Activated CD4-positive, alpha-beta T cell treated with anti-CD3 and anti-CD28 coated beads for 36 hours (primary cell): ENCODE measurements at regions not wholly inside any gene's neighbourhood (a gene's known extent, or its start where the extent isn't known, plus 50 kb on each side); places are given as distances from the start of the nearest gene placed in this dataset.

Source experiments
- ATAC-seq: fragments of 200-7000 bp; cut with Tn5 transposase; one replicate; pipeline ENCODE4 v1.10.0; 2021; ENCODE audit warnings: mild to moderate bottlenecking, moderate library complexity
- CTCF ChIA-PET: fragments of 350-600 bp; sonication (Branson Sonifier 250); formaldehyde crosslinking; loops from one replicate; lab custom pipeline; 2021; ENCODE audit warnings: antibody characterized with exemption; lab: Charles Lee
- POLR2A ChIA-PET: fragments of 350-600 bp; sonication (Branson Sonifier 250); formaldehyde crosslinking; loops from one replicate; lab custom pipeline; 2021; ENCODE audit warnings: antibody characterized with exemption, inconsistent platforms; lab: Charles Lee
- DNase-seq: peaks from one replicate; pipeline ENCODE4 v3.0.0-alpha.2; 2020
- H3K27ac Mint-ChIP-seq: one replicate; pipeline ENCODE4 v1.8.0; 2021; ENCODE audit warnings: mixed read lengths
- H3K27me3 Mint-ChIP-seq: one replicate; pipeline ENCODE4 v1.8.0; 2021; ENCODE audit warnings: mixed read lengths
- H3K36me3 Mint-ChIP-seq: one replicate; pipeline ENCODE4 v1.8.0; 2021; ENCODE audit warnings: low read depth, mixed read lengths
- H3K4me1 Mint-ChIP-seq: one replicate; pipeline ENCODE4 v1.8.0; 2021; ENCODE audit warnings: mixed read lengths
- H3K4me3 Mint-ChIP-seq: one replicate; pipeline ENCODE4 v1.8.0; 2021; ENCODE audit warnings: mild to moderate bottlenecking, moderate library complexity, mixed read lengths
- H3K9me3 Mint-ChIP-seq: one replicate; pipeline ENCODE4 v1.8.0; 2021; ENCODE audit warnings: low read depth, mixed read lengths
- intact Hi-C, 2 experiments: fragments of 100-400 bp; cut with DNase I in 1 of 2; cut with micrococcal nuclease in 1 of 2; formaldehyde crosslinking; loops; one replicate each; pipeline versions ENCODE4 v1.14.2 to v1.15.1; 2022 to 2024; cut with DNase I, micrococcal nuclease

GRCh38 chr14:71662291-71662790 is 269.9 kb upstream of the RGS6 start:
- DNase-seq: no peak
- H3K27me3 Mint-ChIP-seq: no peaks in the 10 kb centered on the region
- ATAC-seq: no peak
- ChIA-PET POLR2A (interaction anchor here (0.6 kb wide), 2 partner anchors 8 to 1128 kb away, joined by 3 to 4 read pairs; no protein-coding TSS in a partner anchor), CTCF (no interaction called here)
- peaks cover 31% of the 10 kb centered on the region for H3K36me3 Mint-ChIP-seq
- no peak overlapping the region for H3K27ac Mint-ChIP-seq
- H3K4me1 Mint-ChIP-seq: peaks cover 15% of the 10 kb centered on the region
- intact Hi-C loops: no loop called here
- H3K4me3 Mint-ChIP-seq: no peak overlapping the region
- H3K9me3 Mint-ChIP-seq: no peaks in the 10 kb centered on the region

DNA sequence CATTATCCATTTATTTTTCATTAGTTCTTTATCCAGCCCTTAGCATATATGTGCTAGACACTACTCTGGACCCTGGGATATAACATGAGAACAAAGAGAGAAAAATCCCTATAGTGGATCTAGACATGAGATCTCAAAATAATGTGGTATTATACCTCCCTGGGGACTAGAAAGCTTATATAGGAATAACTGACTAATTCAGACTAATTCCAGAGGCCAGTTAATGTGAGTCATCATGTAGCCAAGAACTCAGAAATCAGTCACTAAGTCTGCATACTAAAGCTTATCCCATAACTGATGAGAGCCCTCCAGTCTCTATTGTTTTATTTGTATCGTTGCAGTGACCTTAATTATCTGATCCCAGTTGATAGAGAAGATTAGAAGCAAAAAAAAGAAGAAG is 267.1 kb upstream of the RGS6 start:
- POLR2A ChIA-PET: no interaction called here
- H3K27ac Mint-ChIP-seq: no peak overlapping the region
- no peaks in the 10 kb centered on the region for H3K27me3 Mint-ChIP-seq
- DNase-seq: no peak
- CTCF ChIA-PET: interaction anchor here (0.5 kb wide), 1 partner anchor 16 kb away, joined by 3 read pairs; no protein-coding TSS in a partner anchor
- H3K4me3 Mint-ChIP-seq: no peak overlapping the region
- peaks cover 25% of the 10 kb centered on the region for H3K36me3 Mint-ChIP-seq
- H3K9me3 Mint-ChIP-seq: no peaks in the 10 kb centered on the region
- H3K4me1 Mint-ChIP-seq: peaks cover 3% of the 10 kb centered on the region
- intact Hi-C loops: no loop called here
- ATAC-seq: no peak

DNA sequence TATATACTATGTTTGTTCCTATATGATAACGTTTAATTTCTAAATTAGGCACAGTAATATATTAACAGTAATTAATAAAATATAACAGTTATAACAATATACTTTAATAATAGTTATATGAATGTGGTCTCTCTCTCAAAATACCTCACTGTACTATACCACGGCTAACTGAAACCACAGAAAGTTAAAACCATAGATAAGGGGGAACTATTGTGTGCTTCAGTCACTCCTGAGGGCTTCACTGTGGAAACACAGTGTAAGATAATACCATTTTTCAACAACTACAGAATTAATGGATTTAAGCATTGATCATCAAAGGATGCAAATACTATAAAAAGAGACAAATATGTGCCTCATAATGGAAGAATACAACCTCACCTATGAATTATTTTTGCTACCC is 266.4 kb upstream of the RGS6 start:
- ChIA-PET CTCF (interaction anchor here (0.5 kb wide), 1 partner anchor 17 kb away, joined by 3 read pairs; no protein-coding TSS in a partner anchor), POLR2A (no interaction called here)
- intact Hi-C loops: no loop called here
- DNase-seq: no peak
- Mint-ChIP-seq H3K4me3 (no peak overlapping the region), H3K27ac (no peak overlapping the region), H3K9me3 (no peaks in the 10 kb centered on the region), H3K4me1 (peaks cover 4% of the 10 kb centered on the region), H3K27me3 (no peaks in the 10 kb centered on the region), H3K36me3 (peaks cover 23% of the 10 kb centered on the region)
- ATAC-seq: no peak

GRCh38 chr14:71666571-71667145 is 265.6 kb upstream of the RGS6 start:
- Mint-ChIP-seq H3K36me3 (peaks cover 28% of the 10 kb centered on the region), H3K27me3 (no peaks in the 10 kb centered on the region), H3K9me3 (no peaks in the 10 kb centered on the region), H3K4me1 (peaks cover 13% of the 10 kb centered on the region), H3K4me3 (no peak overlapping the region), H3K27ac (no peak overlapping the region)
- DNase-seq (no peak), ATAC-seq (no peak)
- ChIA-PET CTCF (interaction anchor here (0.9 kb wide), 1 partner anchor 532 kb away, joined by 3 read pairs; no protein-coding TSS in a partner anchor), POLR2A (interaction anchor here (0.5 kb wide), 1 partner anchor 110 kb away, joined by 3 read pairs; no protein-coding TSS in a partner anchor)
- intact Hi-C loops: no loop called here

- POLR2A ChIA-PET: no interaction called here
- Mint-ChIP-seq H3K4me3 (no peak overlapping the region), H3K27me3 (no peaks in the 10 kb centered on the region), H3K36me3 (peaks cover 35% of the 10 kb centered on the region), H3K9me3 (no peaks in the 10 kb centered on the region), H3K4me1 (peaks cover 13% of the 10 kb centered on the region), H3K27ac (no peak overlapping the region)
- no peak for DNase-seq
- CTCF ChIA-PET: interaction anchor here (0.6 kb wide), 1 partner anchor 460 kb away, joined by 3 read pairs; no protein-coding TSS in a partner anchor
- intact Hi-C loops: no loop called here
- ATAC-seq: no peak
These were observed 263.9 kb upstream of the RGS6 start for GRCh38 chr14:71668186-71668912.

- Mint-ChIP-seq H3K4me3 (no peak overlapping the region), H3K27ac (no peak overlapping the region), H3K9me3 (peaks cover 3% of the 10 kb centered on the region), H3K27me3 (no peaks in the 10 kb centered on the region), H3K36me3 (peaks cover 48% of the 10 kb centered on the region), H3K4me1 (peaks cover 13% of the 10 kb centered on the region)
- intact Hi-C loops: no loop called here
- ATAC-seq (no peak), DNase-seq (no peak)
- CTCF ChIA-PET: no interaction called here
- POLR2A ChIA-PET: no interaction called here
These were observed 259.6 kb upstream of the RGS6 start for GRCh38 chr14:71672596-71672995.

DNA sequence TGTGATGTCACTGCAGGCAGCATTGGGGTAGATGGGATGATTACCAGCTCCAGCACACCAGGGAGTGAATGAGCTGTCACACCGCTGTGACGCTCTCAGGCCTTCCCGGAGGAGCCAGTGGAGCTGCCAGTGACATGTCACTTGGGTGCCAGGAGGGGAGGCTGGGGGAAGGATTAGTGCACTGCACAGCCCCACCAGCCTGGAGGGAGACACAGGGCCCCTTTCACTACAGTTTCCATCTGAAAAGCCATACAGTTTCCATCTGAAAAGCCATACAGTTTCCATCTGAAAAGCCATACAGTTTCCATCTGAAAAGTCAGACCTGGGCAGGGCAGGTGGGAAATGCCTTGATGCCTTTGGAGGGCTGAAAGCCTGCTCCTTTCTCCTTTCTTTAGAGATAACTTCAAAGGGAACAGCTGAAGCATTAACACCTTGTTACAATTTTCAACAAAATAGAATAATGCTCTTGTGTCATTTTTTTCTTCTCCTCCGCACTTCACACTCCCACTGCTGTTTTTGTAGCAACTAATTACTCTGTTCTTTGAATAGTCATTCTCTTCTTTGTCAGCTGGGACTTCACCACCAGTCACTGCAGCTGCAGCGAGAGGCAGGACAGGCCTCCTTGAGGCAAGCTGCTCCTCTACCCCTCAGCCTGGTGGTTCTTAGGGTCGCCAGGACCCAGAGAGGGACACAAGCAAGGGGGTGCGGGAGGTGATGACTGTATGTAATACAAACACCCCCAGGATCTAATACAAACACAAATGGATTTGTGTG is 256.9 kb upstream of the RGS6 start:
- DNase-seq: peak; percentile 10
- peak overlapping the region; percentile 15 for H3K27ac Mint-ChIP-seq
- no peak overlapping the region for H3K4me3 Mint-ChIP-seq
- H3K4me1 Mint-ChIP-seq: peaks cover 13% of the 10 kb centered on the region
- ChIA-PET CTCF (interaction anchor here (0.6 to 0.9 kb wide), 3 partner anchors 11 to 167 kb away, joined by 3 to 4 read pairs (median 4); no protein-coding TSS in a partner anchor), POLR2A (no interaction called here)
- peaks cover 56% of the 10 kb centered on the region for H3K36me3 Mint-ChIP-seq
- no peak for ATAC-seq
- peaks cover 3% of the 10 kb centered on the region for H3K9me3 Mint-ChIP-seq
- no peaks in the 10 kb centered on the region for H3K27me3 Mint-ChIP-seq
- intact Hi-C loops: no loop called here

DNA sequence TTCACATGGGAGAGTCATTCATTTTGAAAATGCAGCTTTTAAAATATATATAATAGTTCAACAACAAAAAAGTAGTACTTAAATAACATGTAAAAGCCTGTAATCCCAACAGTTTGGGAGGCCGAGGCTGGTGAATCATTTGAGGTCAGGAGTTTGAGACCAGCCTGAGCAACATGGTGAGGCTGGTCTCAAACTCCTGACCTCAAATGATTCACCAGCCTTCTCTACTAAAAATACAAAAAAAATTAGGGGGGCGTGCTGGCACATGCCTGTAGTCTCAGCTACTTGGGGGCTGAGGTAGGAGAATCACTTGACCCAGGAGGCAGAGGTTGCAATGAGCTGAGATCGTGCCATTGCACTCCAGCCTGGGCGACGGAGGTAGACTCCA is 256.3 kb upstream of the RGS6 start:
- ATAC-seq (no peak), DNase-seq (no peak)
- ChIA-PET CTCF (interaction anchor here (0.8 to 0.9 kb wide), 2 partner anchors 36 to 168 kb away, joined by 3 to 4 read pairs; no protein-coding TSS in a partner anchor), POLR2A (no interaction called here)
- Mint-ChIP-seq H3K27ac (no peak overlapping the region), H3K9me3 (peaks cover 3% of the 10 kb centered on the region), H3K27me3 (no peaks in the 10 kb centered on the region), H3K4me1 (peaks cover 11% of the 10 kb centered on the region), H3K36me3 (peaks cover 56% of the 10 kb centered on the region), H3K4me3 (no peak overlapping the region)
- intact Hi-C loops: no loop called here

DNA sequence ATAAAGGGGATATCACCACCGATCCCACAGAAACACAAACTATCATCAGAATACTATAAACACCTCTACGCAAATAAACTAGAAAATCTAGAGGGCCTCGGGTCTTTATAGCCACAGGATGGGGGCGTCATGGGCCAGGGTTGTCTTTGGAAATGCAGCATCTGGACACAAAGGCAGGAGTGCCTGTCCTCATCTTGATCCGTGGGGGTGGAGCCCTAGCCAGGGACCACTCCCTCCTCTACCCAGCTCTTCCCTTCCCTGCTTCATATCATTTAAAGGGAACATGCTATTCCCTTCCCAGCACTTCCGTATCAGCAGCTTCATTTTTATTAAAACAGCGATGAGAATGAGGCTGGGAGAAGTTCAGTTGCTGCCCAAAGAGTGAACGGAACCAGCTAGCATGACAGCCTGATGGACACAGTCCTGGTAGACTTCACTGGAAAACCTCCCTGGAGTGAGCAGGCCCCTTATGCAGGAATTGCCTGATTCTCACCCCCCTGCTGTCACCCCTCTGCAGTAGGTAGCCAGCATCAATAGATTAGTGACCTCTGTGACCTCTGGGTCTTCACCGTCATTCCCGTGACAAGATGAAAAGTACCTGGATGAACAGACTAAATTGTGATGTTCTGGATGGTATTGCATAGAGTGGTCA is 251.4 kb upstream of the RGS6 start:
- ChIA-PET CTCF (no interaction called here), POLR2A (interaction anchor here (0.6 kb wide), 1 partner anchor 135 kb away, joined by 3 read pairs; no protein-coding TSS in a partner anchor)
- intact Hi-C loops: no loop called here
- no peak overlapping the region for H3K4me3 Mint-ChIP-seq
- no peak overlapping the region for H3K27ac Mint-ChIP-seq
- peaks cover 35% of the 10 kb centered on the region for H3K36me3 Mint-ChIP-seq
- DNase-seq (no peak), ATAC-seq (no peak)
- H3K9me3 Mint-ChIP-seq: peaks cover 3% of the 10 kb centered on the region
- H3K4me1 Mint-ChIP-seq: no peaks in the 10 kb centered on the region
- no peaks in the 10 kb centered on the region for H3K27me3 Mint-ChIP-seq

DNA sequence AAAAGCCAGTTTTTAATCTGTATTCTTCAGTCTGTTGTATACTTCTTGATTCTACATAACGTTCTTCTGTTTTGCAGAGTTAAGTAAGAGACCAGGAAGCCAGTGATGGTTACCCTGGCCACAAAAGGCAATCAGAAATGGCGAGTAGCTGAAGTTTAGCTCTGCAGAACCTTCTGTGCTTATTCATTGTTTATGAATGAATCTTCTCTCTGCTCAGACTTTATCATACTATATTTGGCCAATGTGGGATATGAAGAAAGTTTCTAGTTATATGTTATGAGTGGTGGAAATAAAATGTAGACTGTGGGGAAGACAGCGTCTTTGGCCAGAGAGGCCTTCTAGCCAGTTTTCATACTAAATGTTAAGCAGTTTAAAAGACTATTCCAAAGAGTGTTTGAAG is 249.9 kb upstream of the RGS6 start:
- Mint-ChIP-seq H3K4me1 (no peaks in the 10 kb centered on the region), H3K9me3 (no peaks in the 10 kb centered on the region), H3K27ac (no peak overlapping the region), H3K36me3 (peaks cover 31% of the 10 kb centered on the region), H3K27me3 (no peaks in the 10 kb centered on the region), H3K4me3 (no peak overlapping the region)
- intact Hi-C loops: no loop called here
- ATAC-seq: no peak
- POLR2A ChIA-PET: no interaction called here
- CTCF ChIA-PET: no interaction called here
- DNase-seq: no peak

DNA sequence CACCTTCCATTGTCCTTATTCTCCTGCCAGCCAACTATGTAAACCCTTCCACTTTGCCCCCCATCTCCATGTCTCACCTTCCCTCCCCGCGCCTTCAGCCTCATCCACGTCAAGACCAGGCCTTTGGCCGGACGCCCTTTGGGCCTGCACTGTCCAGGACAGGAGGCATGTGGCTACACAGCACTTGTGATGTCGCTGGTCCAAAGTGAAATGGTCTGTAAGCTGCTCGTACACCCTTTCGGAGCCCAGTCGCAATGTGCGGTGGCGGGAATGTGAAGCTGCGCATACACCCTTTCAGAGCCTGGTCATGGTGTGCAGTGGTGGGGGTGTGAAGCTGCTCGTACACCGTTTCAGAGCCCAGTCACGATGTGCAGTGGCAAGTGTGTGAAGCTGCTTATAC is 247.9 kb upstream of the RGS6 start:
- CTCF ChIA-PET: no interaction called here
- Mint-ChIP-seq H3K9me3 (no peaks in the 10 kb centered on the region), H3K4me1 (no peaks in the 10 kb centered on the region), H3K4me3 (no peak overlapping the region), H3K27me3 (no peaks in the 10 kb centered on the region), H3K27ac (no peak overlapping the region), H3K36me3 (peaks cover 20% of the 10 kb centered on the region)
- POLR2A ChIA-PET: no interaction called here
- DNase-seq (no peak), ATAC-seq (no peak)
- intact Hi-C loops: no loop called here
